D721Med (cell line): ENCODE measurements at regions not wholly inside any gene's neighbourhood (a gene's known extent, or its start where the extent isn't known, plus 50 kb on each side); places are given as distances from the start of the nearest gene placed in this dataset.

ENCODE experiments used
- DNase-seq: peaks from one replicate; pipeline ENCODE4 v3.0.0; 2011; ENCODE audit warnings: low spot score; ENCODE audit not compliant: insufficient read length
- FAIRE-seq: peaks from 2 replicates; lab custom pipeline; 2011; peaks lifted over from hg19 to GRCh38; lab: Jason Lieb, UNC
- CTCF ChIP-seq: IDR thresholded peaks from 2 replicates; pipeline ENCODE4 v1.5.1; 2012; ENCODE audit warnings: mild to moderate bottlenecking, control low read depth; ENCODE audit not compliant: insufficient read depth; ENCODE audit errors: missing control alignments

GRCh38 chr10:28733245-28733644 is 55.9 kb downstream of the BAMBI start:
- FAIRE-seq: no peak
- TF ChIP-seq CTCF: no peak
- DNase-seq: no peak

GRCh38 chr10:28733647-28734046 is 56.3 kb downstream of the BAMBI start:
- no peak for TF ChIP-seq CTCF
- no peak for DNase-seq
- FAIRE-seq: no peak

GRCh38 chr10:28734938-28735759 is 57.8 kb downstream of the BAMBI start:
- FAIRE-seq (no peak), DNase-seq (no peak)

GRCh38 chr10:28737096-28737495 is 59.8 kb downstream of the BAMBI start:
- DNase-seq (no peak), FAIRE-seq (no peak)
- no peak for TF ChIP-seq CTCF

More at GRCh38 chr10:28734938-28735759, 57.8 kb downstream of the BAMBI start:
- no peak for TF ChIP-seq CTCF

GRCh38 chr10:28738200-28738599 is 60.9 kb downstream of the BAMBI start:
- DNase-seq (no peak), FAIRE-seq (no peak)
- no peak for TF ChIP-seq CTCF

GRCh38 chr10:28743576-28743975 is 66.3 kb downstream of the BAMBI start:
- DNase-seq (no peak), FAIRE-seq (no peak)
- no peak for TF ChIP-seq CTCF
